Sigmoid colon (tissue), 6 donors: ENCODE measurements at regions not wholly inside any gene's neighbourhood (a gene's known extent, or its start where the extent isn't known, plus 50 kb on each side); places are given as distances from the start of the nearest gene placed in this dataset.

ENCODE experiments used
- DNase-seq: peaks from one replicate; pipeline ENCODE4 v3.0.0-alpha.2; 2019
- H3K27ac ChIP-seq, 4 donors: fragments of 200-600 bp; sonication (generic); one replicate each; pipeline ENCODE4 v1.5.1; 2016 to 2019; ENCODE audit warnings: mild to moderate bottlenecking in 1 of 4
- H3K27me3 ChIP-seq, 3 donors: fragments of 200-600 bp; sonication (generic); one replicate each; pipeline ENCODE4 v1.5.1; 2019; ENCODE audit warnings: mild to moderate bottlenecking in 1 of 3
- H3K36me3 ChIP-seq, 4 donors: fragments of 200-600 bp; sonication (generic); one replicate each; pipeline ENCODE4 v1.5.1; 2016 to 2019
- H3K4me1 ChIP-seq, 4 donors: fragments of 200-600 bp; sonication (generic); one replicate each; pipeline ENCODE4 v1.5.1; 2017 to 2019
- H3K4me3 ChIP-seq, 4 donors: fragments of 200-600 bp; sonication (generic); one replicate each; pipeline ENCODE4 v1.5.1; 2017 to 2019; ENCODE audit warnings: mild to moderate bottlenecking in 2 of 4, moderate library complexity in 1 of 4
- H3K9me3 ChIP-seq, 4 donors: fragments of 200-600 bp in 3 of 4; sonication (generic) in 3 of 4; one replicate each; pipeline versions ENCODE4 v1.5.1 to v1.6.1; 2013 to 2019
- CTCF ChIP-seq, 4 experiments: fragments of 450-650 bp in 3 of 4; fragments of 200-600 bp in 1 of 4; IDR thresholded peaks; one replicate each; pipeline ENCODE4 v1.5.1; 2016 to 2019; ENCODE audit warnings: antibody characterized with exemption in 4 of 4, mild to moderate bottlenecking in 3 of 4, moderate library complexity in 2 of 4
- EP300 ChIP-seq, 4 donors: sonication (generic); formaldehyde crosslinking; IDR thresholded peaks; one replicate each; pipeline ENCODE4 v1.6.1; 2017; ENCODE audit warnings: antibody characterized with exemption in 4 of 4
- POLR2A ChIP-seq, 2 donors: fragments of 450-650 bp; IDR thresholded peaks; one replicate each; pipeline ENCODE4 v1.6.1; 2016; ENCODE audit warnings: antibody characterized with exemption in 2 of 2, mild to moderate bottlenecking in 2 of 2, moderate library complexity in 2 of 2
- POLR2AphosphoS5 ChIP-seq, 4 donors: sonication (generic); formaldehyde crosslinking; IDR thresholded peaks; one replicate each; pipeline ENCODE4 v1.6.1; 2017; ENCODE audit warnings: antibody characterized with exemption in 4 of 4
- WGBS, 2 donors: extraction: QIAGEN DNeasy Blood & Tissue Kit; methylation state at CpG; one replicate each; pipeline ENCODE4 v1.1.7; 2013; 5-methylcytosine and 5-hydroxymethylcytosine counted together
- intact Hi-C: fragments of 100-400 bp; cut with DNase I; formaldehyde crosslinking; loops from one replicate; pipeline ENCODE4 v1.15.1; 2023
- donor health status: healthy with polysubstance abuse.
- donor health status: healthy.

GRCh38 chr12:130286741-130287440 lies 50.8 kb upstream of the PIWIL1 start:
- WGBS, 2 donors: 46 to 55% methylated on average over 14 of the region's 14 CpGs
- Histone ChIP-seq H3K36me3 (no peaks in the 10 kb centered on the region), H3K27me3 (peaks cover 0 to 11% (median 7%) of the 10 kb centered on the region in 3 donors), H3K9me3 (peaks cover 0 to 11% (median 2%) of the 10 kb centered on the region in 4 donors), H3K4me3 (no peak overlapping the region), H3K4me1 (no peaks in the 10 kb centered on the region), H3K27ac (no peak overlapping the region)
- TF ChIP-seq POLR2AphosphoS5 (IDR thresholded peaks at IDR 0.05) (no peak), EP300 (IDR thresholded peaks at IDR 0.05) (no peak), POLR2A (IDR thresholded peaks at IDR 0.05) (no peak), CTCF (IDR thresholded peaks at IDR 0.05) (no peak)
- intact Hi-C loops: no loop called here
- DNase-seq: no peak
